GM19043 (cell line): ENCODE measurements at regions not wholly inside any gene's neighbourhood (a gene's known extent, or its start where the extent isn't known, plus 50 kb on each side); places are given as distances from the start of the nearest gene placed in this dataset.

Source experiments
- ATAC-seq: cut with Tn5 transposase; IDR thresholded peaks from one replicate; pipeline ENCODE4 v1.9.1; 2021; ENCODE audit warnings: low read depth; ENCODE audit not compliant: unreplicated experiment

DNA sequence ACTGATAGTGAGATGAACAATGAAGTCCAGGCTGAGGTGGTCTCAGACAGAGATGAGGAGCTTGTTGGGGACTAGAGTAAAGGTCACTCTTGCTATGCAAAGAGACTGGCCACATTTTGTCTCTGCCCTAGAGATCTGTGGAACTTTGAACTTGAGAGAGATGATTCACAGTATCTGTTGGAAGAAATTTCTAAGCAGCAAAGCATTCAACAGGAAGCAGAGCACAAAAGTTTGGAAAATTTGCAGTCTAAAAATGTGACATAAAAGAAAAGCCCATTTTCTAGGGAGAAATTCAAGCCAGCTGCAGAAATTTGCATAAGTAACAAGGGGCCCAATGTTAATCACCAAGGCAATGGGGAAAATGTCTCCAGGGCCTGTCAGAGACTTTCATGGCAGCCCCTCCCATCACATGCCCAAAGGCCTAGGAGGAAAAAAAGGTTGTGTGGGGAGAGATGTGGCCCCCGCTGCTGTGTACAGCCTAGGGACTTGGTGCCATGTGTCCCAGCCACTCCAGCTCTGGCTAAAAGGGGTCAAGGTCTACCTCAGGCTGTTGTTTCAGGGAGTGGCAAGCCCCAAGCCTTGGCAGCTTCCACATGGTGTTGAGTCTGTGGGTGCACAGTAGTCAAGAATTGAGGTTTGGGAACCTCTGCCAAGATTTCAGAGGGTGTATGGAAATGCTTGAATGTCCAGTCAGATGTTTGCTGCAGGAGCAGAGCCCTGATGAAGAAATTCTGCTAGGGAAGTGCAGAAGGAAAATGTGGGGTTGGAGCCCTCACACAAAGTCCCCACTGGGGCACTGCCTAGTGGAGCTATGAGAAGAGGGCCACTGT is 262.8 kb downstream of the DKK2 start:
- ATAC-seq = no peak

DNA sequence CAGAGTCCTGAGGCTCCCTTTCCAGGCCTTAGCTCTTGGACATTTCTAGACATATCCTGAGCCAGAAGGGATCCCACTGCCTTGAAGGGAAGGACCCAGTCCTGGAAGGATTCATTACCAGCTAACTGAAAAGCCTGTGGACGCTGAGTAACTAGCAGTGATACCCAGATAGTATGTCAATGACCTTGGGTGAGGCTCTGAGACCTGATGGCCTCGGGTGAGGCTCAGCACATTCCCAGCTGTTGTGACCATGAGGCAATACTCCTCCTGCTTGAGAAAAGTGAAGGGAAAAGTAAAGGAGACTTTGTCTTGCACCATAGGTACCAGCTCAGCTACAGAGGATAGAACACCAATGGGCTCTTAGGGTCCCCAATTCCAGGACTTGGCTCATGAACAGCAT is 268.1 kb downstream of the DKK2 start:
- ATAC-seq = no peak

DNA sequence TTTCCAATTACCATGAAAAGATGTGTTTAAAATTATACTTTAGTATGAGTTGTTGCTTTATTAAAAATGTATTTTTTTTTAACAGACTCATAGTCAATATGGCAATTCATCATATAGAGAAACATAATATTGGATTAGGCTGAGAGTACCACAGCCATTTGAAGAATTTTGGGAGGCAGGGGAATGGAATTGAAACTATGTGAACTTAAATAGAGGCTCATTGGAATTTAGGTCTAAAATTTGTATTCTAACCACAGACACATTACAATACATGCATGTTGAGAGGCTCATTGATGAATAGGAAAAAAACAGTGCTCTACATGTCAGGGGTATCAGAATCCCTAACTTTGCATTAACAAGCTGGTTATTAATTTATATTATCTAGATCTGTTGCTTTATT is 269.6 kb downstream of the DKK2 start:
- ATAC-seq = no peak

DNA sequence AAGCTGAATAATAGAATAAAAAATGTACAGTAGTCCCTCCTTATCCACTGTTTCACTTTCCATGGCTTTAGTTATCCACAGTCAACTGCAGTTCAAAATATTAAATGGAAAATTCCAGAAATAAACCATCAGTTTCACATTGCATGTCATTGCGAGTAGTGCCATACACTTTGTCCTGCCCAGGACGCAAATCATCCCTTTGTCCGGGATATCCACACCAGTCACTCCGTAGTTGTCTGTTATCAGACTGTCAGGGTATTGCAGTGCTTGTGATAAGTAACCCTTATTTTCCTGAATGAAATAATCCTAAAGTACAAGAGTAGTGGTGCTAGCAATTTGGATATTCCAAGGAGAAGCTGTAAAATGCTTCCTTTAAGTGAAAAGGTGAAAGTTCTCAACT is 271.3 kb downstream of the DKK2 start:
- ATAC-seq = no peak

DNA sequence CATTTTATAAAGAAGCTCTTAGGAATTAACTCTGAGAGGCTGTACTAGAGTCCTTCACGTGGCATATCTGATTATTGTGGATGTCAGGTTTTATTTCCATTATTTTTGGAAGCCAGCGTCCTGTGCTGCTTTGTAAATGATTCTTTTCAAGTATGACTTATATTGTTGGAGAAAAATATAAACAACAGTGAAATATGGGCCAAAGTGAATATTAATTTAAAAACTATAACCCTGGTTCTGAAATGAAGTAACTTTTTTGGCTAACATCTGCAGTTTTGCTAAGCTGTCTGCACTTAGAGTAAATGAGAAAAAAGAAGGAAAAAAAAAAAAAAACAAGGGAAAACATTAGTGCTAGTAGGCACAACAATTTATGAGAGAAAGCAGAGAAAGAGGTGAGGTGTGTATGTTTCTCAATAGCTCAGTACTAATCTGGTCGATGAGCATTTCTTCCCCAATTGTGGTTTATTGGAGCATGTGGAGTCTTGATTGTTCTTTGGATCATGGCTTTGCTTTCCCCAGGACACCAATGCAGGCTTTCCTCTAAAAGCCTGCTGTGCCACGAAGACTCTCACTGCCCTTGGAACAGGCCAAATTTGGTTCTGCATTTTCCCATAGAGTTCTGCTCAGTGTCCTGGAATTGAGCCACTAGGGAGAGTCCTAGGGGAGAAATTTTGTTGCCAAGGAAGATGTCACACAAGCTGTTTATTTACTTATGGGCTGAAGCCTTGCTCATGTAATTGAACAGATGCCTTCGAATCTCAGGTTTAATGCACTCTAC is 273.3 kb downstream of the DKK2 start:
- no peak for ATAC-seq

DNA sequence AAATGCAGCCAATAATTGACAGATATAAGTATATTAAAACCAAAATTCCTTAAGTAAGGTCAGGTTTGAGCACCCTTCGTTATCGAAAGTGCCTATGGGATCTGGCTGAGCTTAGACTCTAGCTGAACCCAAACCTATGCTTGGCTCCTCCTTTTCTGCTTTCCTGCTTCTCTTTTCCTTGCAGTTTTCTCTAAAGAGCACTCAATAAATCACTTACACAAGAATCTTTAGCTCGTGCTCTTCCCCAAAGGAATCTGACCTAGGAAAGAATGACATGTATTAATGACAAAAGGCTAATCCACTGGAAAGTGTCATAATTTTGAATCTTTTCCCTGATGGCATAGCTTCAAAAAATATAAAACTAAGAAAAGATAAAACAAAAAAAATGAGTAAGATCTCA is 282.7 kb downstream of the DKK2 start:
- ATAC-seq = no peak

DNA sequence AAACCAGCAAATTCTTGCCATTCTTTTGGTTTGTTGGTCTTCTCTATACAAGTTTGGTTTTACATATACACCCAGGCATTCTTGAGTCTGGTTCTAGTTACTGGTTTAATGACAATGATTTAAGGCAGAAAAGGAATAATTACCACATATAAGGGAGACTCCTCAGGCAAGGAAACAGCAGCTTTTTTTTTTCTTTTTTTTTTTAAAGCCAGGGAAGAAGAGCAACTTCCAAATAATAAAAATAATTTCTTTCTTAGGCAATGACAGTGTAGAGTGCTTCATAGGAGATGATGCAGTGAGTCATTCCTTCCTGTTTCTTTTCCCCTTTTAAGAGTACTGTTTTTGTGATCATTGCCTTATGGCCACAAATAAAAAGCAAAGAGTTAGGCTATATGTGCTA is 289.7 kb downstream of the DKK2 start:
- ATAC-seq = no peak

DNA sequence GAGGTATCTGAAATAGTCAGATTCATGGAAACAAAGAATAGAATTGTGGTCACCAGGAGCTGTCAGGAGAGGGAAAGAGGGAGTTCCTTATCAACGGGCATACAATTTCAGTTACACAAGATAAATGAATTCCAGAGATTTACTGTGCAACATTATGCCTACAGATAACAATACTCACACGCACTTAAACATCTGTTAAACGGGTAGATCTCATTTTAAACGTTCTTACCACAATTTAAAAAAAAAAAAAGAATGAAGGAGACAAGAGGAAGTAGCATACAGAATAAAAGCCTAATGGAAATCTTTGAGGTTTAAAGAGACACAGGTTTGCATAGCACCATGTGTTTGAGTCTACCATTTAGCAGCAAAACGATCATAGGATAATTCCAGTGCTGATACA is 298.0 kb downstream of the DKK2 start:
- ATAC-seq = no peak

DNA sequence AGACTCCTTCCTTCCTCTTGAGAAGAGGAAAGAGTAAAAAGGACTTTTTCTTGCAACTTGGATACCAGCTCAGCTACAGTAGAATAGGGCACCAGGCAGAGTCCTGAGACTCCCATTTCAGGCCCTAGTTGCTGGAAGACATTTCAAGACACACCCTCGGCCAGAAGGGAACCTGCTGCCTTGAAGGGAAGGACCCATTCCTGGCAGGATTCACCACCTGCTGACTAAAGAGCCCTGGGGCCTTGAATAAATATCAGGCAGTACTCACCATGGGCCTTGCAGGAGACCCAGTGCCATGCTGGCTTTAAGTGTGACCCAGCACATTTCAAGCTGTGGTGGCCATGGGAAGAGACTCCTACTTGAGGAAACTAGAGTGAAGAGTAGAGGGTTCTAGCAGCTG is 317.6 kb downstream of the DKK2 start:
- ATAC-seq = no peak

DNA sequence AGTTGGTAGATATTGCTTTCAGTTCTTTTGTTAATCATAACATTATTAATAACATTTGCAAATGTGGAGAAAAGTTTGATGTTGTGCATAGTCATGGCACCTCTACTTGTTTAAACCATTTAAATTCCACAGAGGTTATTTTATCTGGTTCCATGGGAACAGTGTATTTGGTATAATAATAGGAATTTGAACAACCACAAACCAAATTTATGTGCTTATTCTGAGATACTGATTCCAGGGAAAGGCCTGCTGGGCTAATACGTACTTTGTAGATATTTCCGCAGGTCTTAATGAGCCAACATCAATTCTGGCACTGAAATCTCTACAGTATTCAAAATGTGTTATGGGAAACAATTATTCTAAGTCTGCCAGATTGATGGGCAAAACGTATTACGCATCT is 319.0 kb downstream of the DKK2 start:
- no peak for ATAC-seq

DNA sequence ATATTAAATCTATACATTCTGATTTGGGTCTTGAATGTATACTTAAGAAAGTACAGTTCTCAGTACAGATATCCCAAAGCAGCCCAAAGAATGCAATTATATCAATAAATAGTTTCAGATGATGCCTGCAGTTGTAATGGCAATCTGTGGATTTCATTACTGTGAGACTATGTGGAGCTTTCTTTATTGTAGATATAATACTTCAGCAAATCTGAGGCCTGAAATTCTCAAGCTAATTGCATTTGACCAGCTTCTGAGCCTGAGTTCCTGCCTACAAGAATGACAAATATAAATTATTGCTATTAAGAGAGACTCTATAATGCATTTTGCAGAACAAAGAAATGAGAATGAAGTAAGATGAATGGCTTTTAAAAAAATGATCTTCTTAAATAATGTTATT is 320.3 kb downstream of the DKK2 start:
- ATAC-seq = no peak

DNA sequence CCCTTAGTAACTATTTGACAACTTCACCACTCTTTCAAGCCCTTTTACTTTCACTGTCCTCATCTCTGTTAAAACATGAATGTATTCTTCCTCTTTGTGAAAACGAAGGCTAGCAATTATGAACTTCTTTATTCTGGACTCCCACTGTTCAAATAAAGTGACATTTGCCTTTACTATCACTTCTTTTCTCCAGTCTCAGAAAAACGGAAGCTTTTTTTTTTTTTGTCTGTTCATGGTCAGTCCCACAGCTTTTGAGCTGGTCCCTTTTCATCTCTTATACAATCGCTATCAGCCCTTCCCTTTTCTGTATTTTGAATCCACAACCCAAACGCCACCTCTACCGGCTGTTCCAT is 327.7 kb downstream of the DKK2 start:
- peak; percentile 16 for ATAC-seq

DNA sequence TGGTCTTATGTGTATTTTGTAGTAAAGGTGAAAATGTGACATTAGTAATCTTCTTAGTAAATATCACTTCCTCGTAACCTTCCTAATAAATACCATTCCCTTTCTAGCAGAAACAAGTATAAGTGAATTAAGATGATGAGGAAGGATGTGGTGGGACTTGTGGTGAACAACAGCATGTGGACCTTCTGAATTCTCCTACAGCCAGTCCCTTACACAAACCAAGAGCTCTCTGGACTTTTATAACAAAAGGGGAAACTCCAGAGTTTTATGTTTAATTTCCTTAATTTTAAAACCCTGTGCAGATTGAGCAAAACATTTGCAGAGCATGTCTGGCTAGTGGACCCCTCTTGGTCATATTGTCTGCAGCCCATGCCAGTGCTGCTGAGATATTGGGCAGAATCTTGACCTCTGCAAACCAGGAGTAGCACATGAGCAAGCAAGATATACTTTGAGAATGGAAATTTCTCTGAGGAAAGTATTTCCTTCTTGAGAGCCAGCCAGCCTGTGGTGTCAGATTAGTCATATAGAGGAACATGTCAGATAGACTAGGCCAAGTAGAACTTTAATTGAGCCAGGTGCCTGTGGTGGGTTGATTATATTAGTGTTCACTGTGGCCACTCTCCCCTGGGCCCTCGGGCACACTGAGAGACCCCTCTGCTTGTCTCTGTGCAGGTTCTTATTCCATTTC is 328.2 kb downstream of the DKK2 start:
- peak; percentile 51 for ATAC-seq

DNA sequence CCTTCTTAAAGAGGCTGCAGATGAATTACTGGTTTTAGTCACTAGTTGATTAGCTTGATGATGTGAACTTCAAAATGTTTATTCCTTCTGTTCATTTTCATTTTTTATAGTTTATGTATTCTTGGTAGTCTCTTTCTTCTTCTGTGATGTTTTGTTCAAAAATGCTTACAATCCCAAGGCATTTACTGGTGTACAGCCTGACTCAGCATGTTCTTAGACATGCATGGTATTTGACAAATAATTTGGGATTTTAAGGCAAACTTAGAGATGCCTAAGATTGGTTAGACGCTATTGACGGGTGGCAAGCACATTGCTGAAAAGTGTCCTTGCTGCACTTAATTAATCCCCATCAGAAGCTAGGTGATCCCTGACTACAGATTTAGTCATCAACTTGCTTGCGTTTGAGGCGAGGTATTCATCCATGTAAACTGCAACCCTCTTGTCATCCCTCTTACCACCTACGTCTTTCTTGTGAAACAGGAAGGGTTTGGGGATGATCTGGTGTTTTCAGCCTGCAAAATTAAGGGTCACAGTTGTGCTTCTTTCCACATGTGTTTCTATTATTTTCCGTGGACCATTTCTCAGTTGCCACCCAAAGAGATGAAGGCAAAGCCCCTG is 331.8 kb downstream of the DKK2 start:
- no peak for ATAC-seq

DNA sequence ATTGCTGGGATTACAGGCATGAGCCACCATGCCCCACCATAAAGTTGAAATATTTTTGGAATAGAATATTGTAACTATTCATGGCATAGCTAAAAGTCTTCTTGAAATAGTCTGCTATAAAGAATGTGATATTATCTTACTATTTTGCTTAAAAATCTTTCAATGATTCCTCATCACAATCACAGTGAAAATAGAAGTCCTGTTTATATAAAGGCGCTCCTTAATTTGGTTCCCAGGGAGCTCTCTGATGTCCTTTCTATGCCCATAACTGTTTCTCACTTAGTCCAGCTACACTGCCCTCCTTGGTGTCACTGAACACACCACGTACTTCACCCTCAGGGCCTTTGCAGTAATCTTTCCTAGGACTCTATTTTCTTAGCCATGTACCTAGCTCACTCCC is 331.7 kb upstream of the GIMD1 start:
- ATAC-seq = no peak

DNA sequence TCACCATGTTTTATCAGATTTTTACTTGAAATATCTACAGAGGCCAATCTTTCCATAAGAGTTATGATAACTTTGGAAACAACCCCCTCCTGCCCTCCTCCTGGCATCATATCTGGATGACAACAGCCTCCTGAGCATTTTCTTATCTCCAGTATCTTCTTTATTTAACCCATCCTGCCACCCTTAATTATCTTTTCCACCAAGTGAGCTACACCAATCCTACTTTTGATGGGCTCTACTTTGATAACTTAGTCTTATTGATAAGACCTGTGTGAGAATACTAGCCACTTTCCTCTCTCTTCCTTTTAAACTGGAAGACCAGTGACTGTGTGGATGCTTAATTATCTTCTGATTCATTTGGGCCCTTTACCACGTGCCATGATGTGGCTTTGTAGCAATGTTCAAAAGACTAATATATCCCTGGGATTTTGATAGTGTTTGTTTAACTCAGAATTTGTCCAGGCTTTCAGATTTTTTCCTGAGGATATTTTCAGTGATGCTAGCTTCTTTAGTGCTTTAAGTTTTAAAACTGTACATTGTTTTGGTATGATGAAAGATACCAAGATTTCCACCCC is 330.1 kb upstream of the GIMD1 start:
- no peak for ATAC-seq

DNA sequence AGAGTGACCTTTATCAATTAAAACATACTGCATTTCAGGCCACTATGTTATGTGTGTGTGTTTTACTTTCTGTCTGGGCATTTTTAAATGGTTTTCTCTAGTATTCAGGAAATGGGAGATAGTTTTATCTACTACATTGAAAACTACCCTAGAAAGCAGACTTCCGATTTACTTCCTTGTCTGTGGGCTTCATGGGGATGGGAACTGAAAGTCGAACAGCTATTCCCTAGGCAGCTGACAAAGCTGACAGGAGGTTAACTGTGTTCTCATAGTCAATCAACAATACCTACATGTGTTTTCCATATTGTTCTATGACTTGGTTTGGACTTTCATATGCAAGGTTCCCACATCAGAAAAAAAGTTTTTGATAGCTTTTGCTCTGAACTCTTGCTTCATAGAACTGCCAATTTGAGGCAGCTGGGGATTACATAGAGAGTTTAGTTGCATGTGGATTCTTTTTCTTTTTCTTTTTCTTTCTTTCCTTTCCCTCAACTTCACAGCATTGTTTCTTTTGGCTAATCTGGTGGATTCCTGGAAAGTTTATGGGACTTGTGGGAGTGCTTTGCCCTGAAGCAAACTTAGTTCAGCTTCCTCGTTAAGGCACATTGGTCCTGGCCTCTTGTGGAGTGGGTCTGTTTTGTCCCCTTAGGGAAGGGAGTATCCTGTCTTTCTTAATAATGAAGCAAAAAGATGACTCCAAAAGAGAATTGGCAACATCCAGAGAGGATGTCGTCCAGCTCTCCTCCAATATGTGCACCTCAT is 327.1 kb upstream of the GIMD1 start:
- no peak for ATAC-seq

DNA sequence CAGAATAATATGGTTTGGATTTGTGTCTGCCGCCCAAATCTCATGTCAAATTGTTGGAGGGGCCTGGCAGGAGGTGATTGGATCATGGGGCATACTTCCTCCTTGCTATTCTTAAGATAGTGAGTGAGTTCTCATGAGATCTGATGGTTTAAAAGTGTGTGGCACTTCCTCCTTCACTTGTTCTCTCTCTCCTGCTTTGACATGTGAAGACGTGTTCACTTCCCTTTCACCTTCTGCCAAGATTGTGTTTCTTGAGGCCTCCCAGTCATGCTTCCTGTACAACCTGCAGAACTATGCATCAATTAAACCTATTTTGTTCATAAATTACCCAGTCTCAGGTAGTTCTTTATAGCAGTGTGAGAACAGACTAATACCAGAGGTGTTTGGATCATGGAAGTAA is 325.7 kb upstream of the GIMD1 start:
- ATAC-seq = no peak

DNA sequence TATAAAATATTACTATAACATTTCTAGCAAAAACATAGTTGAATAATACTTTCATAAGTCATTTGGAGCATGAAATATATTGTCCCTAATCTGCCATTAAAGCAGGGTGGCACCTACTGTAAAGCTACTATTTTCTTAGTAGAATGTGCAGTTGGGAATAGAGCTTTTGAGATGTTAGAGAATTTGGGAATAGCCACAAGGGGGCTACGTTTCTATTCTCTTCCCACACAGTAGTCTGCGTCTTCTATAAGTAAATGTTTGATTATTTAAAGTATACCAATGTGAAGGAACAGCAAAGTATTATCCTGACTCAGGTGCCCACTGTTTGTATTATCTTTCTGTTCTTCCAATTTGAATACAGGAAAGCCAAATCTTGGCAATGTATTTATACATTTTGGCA is 323.2 kb upstream of the GIMD1 start:
- ATAC-seq = no peak

DNA sequence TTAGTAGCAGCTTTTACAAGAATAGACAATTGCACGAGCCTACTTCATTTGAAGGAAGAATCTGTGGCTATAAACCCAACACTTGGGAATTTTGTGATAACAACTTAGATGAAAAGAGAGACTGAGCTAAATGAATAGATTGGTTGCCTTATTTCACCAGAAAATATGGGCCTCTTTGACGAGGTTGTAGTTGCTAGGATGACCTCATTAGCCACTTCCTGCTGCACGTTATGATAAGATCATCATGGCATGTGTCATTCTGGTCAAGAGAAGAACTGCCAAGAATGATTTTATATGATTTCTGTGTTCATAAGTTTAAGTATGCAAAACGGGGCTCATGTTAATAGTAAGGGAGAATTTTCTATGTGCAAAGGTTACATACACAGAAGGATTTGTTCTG is 321.9 kb upstream of the GIMD1 start:
- ATAC-seq = no peak
